ENCODE measurements at regions not wholly inside any gene's neighbourhood (a gene's known extent, or its start where the extent isn't known, plus 50 kb on each side); places are given as distances from the start of the nearest gene placed in this dataset.
"Not testable (repeated sequence)": the region's sequence is repeated elsewhere in the genome, so short reads cannot be mapped to it uniquely, and the experiment has no call there.

- DNase-seq (no peak), ATAC-seq (no peak)
- intact Hi-C loops (cut with DNase I) = no loop called here
These were observed 609.6 kb downstream of the PKHD1 start for GRCh38 chr6:51477711-51478311.

GRCh38 chr6:51479296-51479695 lies 608.1 kb downstream of the PKHD1 start:
- DNase-seq (no peak), ATAC-seq (no peak)
- intact Hi-C loops (cut with DNase I) = no loop called here

DNA sequence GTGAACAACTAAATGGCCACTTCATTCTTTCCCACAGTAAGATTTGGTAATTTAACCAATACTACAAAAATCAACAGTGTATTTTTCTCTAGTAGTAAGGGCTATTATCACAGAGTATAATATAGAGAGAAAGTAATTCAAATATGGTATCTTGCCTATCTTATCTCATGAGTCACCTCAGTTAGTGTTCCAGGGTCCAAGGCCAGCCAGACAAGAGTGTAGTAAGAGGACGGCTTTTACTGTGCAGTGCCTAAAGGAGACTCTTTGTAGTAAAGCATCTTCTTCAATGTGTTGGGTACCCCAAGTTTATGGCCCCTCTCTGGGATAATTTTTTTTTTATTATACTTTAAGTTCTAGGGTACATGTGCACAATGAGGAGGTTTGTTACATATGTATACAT lies 607.4 kb downstream of the PKHD1 start:
- DNase-seq = no peak
- ATAC-seq = no peak
- intact Hi-C loops (cut with DNase I) = no loop called here

DNA sequence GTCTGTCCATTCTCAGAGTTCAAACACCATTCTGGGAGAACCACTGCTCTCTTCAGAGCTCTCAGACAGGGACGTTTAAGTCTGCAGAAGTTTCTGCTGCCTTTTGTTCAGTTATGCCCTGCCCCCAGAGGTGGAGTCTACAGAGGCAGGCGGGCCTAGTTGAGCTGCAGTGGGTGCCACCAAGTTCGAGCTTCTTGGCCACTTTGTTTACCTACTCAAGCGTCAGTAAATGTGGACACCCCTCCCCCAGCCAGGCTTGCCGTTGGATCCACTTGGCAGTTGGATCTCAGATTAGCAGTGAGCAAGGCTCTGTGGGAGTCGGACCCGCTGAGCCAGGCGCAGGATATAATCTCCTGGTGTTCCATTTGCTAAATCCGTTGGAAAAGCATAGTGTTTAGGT lies 601.5 kb downstream of the PKHD1 start:
- intact Hi-C loops (cut with DNase I); DNase-seq; ATAC-seq: not testable (repeated sequence)

DNA sequence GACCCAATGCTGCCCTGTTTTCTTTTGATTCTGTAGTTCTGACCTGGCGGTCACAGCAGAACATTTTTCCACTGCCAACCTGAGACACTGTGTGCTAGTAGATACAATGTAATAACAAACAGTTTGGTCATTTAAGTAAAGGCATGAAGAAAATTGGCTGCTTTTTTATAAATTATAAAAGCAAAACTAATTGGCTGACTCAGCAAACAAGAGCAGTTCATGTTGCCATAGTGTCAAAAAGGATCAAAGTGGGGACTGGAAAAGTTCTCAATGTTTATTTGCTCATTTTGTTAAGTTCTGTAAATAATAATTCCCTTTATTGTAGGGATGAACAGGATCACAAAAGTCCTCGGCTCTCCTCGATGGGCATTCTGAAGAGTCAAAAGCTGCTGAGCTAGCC lies 599.5 kb downstream of the PKHD1 start:
- ATAC-seq (no peak), DNase-seq (no peak)
- intact Hi-C loops (cut with DNase I) = no loop called here

- intact Hi-C loops (cut with DNase I) = no loop called here
- DNase-seq (no peak), ATAC-seq (no peak)
These were observed 598.3 kb downstream of the PKHD1 start for GRCh38 chr6:51489133-51489532.

GRCh38 chr6:51490101-51490500 lies 597.3 kb downstream of the PKHD1 start:
- no peak for ATAC-seq
- no peak for DNase-seq
- intact Hi-C loops (cut with DNase I) = no loop called here

DNA sequence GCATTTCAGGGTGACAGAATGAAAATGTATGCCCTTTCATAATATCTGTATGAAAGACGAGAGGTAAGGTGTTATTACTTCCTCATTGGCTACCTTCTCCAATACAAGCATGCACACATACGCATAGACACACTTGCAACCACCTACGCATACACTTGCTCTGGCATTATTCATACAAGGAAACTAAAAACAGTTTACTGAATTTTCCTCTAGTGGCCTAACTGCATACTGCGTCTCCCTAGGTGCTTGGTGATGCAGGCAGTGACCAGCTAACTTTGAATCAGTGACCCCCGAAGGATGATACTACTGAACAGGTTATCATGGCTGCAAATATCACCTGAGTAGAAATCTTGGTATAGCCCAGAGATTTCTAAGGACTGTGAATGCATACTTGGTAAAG lies 593.1 kb downstream of the PKHD1 start:
- no peak for DNase-seq
- intact Hi-C loops (cut with DNase I) = no loop called here
- no peak for ATAC-seq

- intact Hi-C loops (cut with DNase I) = no loop called here
- ATAC-seq (no peak), DNase-seq (no peak)
These were observed 592.3 kb downstream of the PKHD1 start for GRCh38 chr6:51495096-51495495.

DNA sequence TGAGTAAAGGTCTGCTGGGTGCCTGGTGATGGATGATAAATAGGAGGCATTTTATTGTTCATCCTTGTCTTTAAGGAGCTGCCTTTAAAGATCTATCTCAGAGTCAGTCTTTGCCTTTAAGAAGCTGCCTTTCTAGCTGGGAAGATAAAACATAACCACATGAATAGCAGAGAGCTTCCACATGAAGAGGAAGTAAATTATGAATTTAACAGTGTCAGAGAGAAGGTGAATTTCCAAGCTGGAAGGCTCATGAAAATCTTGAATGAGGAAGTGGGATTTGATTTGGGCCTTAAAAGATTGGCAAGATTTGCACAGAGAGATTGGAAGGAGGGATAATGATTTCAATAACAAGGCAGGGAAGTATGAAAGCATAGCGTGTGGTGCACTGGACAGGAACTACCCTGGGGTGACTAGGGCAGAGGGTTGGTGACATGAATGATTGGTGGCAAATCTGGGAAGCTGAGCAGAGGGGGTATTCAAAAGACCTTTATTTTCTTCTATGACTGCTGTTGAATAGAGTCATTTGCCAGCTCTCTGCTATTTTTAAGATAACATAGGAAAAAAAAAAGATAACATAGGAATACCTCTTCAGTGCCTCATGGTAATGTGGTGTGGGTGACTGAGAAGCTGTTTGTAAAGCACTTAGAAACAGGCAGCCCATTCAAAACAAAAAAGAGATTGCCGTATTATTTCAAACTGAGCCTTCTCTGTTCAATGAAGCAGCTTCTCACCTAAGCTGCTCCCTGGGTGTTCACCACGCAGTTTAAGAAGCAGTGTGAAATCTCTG lies 591.6 kb downstream of the PKHD1 start:
- no peak for ATAC-seq
- intact Hi-C loops (cut with DNase I) = no loop called here
- DNase-seq = no peak

- DNase-seq = no peak
- intact Hi-C loops (cut with DNase I) = no loop called here
- ATAC-seq = no peak
These were observed 584.4 kb downstream of the PKHD1 start for GRCh38 chr6:51502996-51503395.

DNA sequence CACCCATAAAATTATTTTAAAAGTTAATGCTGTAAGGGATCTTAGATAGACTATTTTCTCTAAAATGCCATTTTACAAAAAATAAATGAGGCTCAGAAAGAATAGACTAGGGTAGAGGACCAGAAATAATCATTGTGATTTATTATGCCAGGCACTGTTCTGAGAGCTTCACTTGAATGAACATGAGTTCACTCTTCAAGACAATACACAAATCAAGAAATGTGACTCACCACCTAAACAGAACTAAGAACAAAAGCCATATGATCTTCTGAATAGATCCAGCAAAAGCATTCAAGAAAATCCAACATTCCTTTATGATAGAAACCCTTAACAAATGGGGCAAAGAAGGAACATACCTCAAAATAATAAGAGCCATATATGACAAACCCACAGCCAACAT lies 582.0 kb downstream of the PKHD1 start:
- no peak for ATAC-seq
- intact Hi-C loops (cut with DNase I) = no loop called here

GRCh38 chr6:51509597-51509996 lies 577.8 kb downstream of the PKHD1 start:
- DNase-seq (no peak), ATAC-seq (no peak)
- intact Hi-C loops (cut with DNase I) = no loop called here

More for the DNA sequence above, 582.0 kb downstream of the PKHD1 start:
- no peak for DNase-seq

GRCh38 chr6:51511081-51511480 lies 576.3 kb downstream of the PKHD1 start:
- ATAC-seq (no peak), DNase-seq (no peak)
- intact Hi-C loops (cut with DNase I) = no loop called here

DNA sequence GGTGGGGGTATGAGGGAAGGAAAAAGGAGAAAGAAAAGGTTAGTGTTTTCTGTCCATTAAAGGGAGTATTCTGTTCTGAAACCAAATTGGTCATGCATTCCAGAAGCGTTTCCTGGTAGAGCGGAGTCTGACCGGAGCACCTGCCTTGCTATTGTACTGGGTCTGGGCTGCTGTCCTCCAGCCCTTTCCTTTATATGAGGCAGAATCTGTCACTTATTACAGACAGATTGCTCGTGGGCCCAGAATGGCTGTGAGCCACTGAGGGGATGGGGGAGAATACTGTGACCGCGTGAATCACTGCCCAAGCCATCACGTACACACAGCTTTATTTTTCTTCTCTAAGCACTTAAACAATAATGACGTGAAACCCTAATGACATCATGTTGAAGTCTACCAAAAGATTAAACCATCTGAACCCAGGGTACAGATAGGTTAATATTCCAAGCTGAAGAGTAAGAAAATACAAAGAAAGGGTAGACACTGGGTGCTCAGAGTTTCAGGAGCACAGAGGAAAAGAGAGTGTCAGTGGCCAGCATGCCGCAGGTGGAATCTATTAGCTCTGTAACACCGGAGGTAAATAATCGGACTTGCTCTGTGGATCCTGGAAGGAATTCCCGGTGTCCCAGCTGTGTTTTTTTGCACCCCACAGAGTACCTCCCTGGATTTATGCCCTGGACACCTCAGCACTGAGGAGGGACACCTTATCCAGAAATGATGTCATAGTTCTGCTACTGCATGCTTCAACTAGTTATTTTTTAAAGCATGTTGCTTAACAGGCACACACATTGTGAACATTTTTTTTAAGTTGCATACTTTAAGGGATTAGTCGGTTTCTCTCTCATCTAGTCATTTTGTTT lies 573.3 kb downstream of the PKHD1 start:
- DNase-seq = no peak
- intact Hi-C loops (cut with DNase I) = no loop called here
- ATAC-seq = no peak

DNA sequence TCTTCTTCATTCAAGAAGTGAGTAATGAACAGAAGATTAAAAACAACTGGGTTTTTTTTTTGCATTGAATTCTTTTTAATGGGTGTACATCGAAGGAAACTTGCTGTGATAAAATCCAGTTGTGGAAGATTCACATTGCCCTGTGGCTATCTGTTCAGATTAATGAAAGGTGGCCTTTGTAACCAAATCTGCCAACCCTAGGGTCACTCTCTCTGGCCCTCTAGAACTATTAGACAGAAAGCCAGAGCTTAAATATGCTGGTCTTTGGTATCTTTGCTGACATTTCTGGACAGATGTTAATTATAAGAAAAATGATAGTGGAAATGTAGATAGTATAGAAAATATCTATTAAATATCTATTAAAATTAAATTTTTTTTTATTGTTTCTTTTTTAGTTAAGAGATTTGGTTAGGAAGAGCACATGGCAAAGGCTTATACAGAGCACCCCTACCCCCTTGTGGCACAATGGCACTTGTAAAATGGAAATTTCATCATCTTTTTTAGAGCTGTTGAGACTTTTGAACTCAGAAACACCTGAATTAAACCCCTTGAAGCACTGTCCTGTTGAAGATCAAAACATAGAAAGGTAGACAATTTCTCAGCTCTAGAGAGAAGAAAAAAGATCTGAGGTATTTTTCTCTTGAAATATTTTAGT lies 572.5 kb downstream of the PKHD1 start:
- ATAC-seq = no peak
- DNase-seq = no peak
- intact Hi-C loops (cut with DNase I) = no loop called here

- DNase-seq (no peak), ATAC-seq (no peak)
- intact Hi-C loops (cut with DNase I) = no loop called here
These were observed 561.4 kb downstream of the PKHD1 start for GRCh38 chr6:51526049-51526448.

- intact Hi-C loops (cut with DNase I) = no loop called here
- ATAC-seq (no peak), DNase-seq (no peak)
These were observed 560.5 kb downstream of the PKHD1 start for GRCh38 chr6:51526922-51527321.

DNA sequence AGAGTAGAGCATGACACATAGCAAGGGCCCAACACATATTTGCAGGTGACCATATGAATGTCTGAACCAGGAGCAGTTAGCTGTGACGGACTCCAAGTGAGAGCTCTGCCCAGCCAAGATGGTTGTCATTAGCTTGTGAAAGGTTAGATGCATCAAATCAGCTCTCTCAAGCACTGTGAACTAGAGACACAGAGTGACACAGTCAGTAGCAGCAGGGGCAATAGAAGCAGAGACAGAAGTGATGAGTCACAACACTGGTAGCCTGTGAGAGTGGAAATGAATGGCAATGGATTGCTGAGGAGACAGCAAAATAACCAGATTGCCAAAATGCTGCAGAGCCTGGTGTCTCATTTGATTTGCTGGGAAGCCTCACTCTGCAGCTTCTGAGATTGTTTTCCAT lies 558.9 kb downstream of the PKHD1 start:
- DNase-seq = no peak
- no peak for ATAC-seq
- intact Hi-C loops (cut with DNase I) = no loop called here

GRCh38 chr6:51529240-51529639 lies 558.2 kb downstream of the PKHD1 start:
- ATAC-seq = no peak
- DNase-seq = no peak
- intact Hi-C loops (cut with DNase I) = no loop called here
